OCI-LY7 (cell line): ENCODE measurements at regions not wholly inside any gene's neighbourhood (a gene's known extent, or its start where the extent isn't known, plus 50 kb on each side); places are given as distances from the start of the nearest gene placed in this dataset.
"Not testable (repeated sequence)": the region's sequence is repeated elsewhere in the genome, so short reads cannot be mapped to it uniquely, and the experiment has no call there.

Source experiments
- CTCF ChIP-seq: fragments of 200-600 bp; sonication (generic); conservative IDR thresholded peaks from 2 replicates; pipeline ENCODE4 v1.5.1; 2014; ENCODE audit warnings: mild to moderate bottlenecking, antibody characterized with exemption, low read length, moderate library complexity, mixed read lengths
- EZH2phosphoT487 ChIP-seq: fragments of 200-600 bp; sonication (generic); IDR thresholded peaks from 2 replicates; pipeline ENCODE4 v1.6.1; 2018; ENCODE audit warnings: low read depth, borderline replicate concordance, mild to moderate bottlenecking, mixed run types, antibody characterized with exemption, low read length, moderate library complexity, mixed read lengths

GRCh38 chrX:153260468-153260867, 61.1 kb downstream of the PNMA6F start:
- TF ChIP-seq CTCF, EZH2phosphoT487: not testable (repeated sequence)
